KMS-11 (cell line): ENCODE measurements at regions not wholly inside any gene's neighbourhood (a gene's known extent, or its start where the extent isn't known, plus 50 kb on each side); places are given as distances from the start of the nearest gene placed in this dataset.
"Not testable (repeated sequence)": the region's sequence is repeated elsewhere in the genome, so short reads cannot be mapped to it uniquely, and the experiment has no call there.

Experiments
- H2AFZ ChIP-seq: fragments of 200-600 bp; sonication (generic); 2 replicates; pipeline ENCODE4 v1.6.1; 2016; ENCODE audit warnings: antibody characterized with exemption, mixed run types, low read depth
- H3K27ac ChIP-seq: fragments of 200-600 bp; sonication (generic); 2 replicates; pipeline ENCODE4 v1.6.1; 2016; ENCODE audit warnings: mild to moderate bottlenecking, mixed run types
- H3K27me3 ChIP-seq: fragments of 200-600 bp; sonication (generic); 2 replicates; pipeline ENCODE4 v1.6.1; 2017; ENCODE audit warnings: mild to moderate bottlenecking, low read depth, mixed run types, moderate library complexity; ENCODE audit not compliant: insufficient read depth
- H3K36me3 ChIP-seq: fragments of 200-600 bp; sonication (generic); 2 replicates; pipeline ENCODE4 v1.6.1; 2017; ENCODE audit warnings: mild to moderate bottlenecking, mixed run types; ENCODE audit not compliant: insufficient read depth
- H3K4me1 ChIP-seq: fragments of 200-600 bp; sonication (generic); 2 replicates; pipeline ENCODE4 v1.6.1; 2016; ENCODE audit warnings: mild to moderate bottlenecking, low read depth, mixed run types; ENCODE audit not compliant: poor library complexity, severe bottlenecking
- H3K4me2 ChIP-seq: fragments of 200-600 bp; sonication (generic); 2 replicates; pipeline ENCODE4 v1.7.0; 2016; ENCODE audit warnings: mild to moderate bottlenecking, mixed run types
- H3K4me3 ChIP-seq: fragments of 200-600 bp; sonication (generic); IDR thresholded peaks from 2 replicates; pipeline ENCODE4 v1.6.1; 2017; ENCODE audit warnings: low read depth, low read length, mixed read lengths; ENCODE audit not compliant: insufficient read depth
- H3K79me2 ChIP-seq: fragments of 200-600 bp; sonication (generic); 2 replicates; pipeline ENCODE4 v1.6.1; 2016; ENCODE audit warnings: low read depth, mixed run types; ENCODE audit not compliant: insufficient read depth
- H3K9ac ChIP-seq: fragments of 200-600 bp; sonication (generic); 2 replicates; pipeline ENCODE4 v1.6.1; 2016; ENCODE audit warnings: mild to moderate bottlenecking, mixed run types
- H4K20me1 ChIP-seq: fragments of 200-600 bp; sonication (generic); 2 replicates; pipeline ENCODE4 v1.6.1; 2016; ENCODE audit warnings: mild to moderate bottlenecking, mixed run types; ENCODE audit not compliant: insufficient read depth

DNA sequence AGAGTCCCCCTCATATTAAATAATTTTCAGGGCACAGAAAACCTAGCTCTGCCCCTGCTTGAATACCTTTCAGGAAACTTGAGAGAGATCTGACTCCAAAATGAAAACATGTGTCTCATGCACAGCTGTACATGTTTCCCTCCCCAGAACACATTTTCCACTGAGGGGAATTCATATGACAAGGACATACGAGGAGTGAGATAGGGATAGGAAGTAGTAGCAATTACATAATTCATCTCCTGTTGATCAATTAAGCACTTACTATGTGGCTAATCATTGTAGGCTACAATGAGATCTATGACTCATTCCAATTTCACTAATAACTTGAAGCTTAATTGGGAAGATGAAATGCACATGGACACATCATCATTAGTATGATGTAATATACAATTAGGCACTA lies 302.1 kb downstream of the PCDH11X start:
- H3K27me3 ChIP-seq, H3K79me2 ChIP-seq, H3K27ac ChIP-seq, H3K4me2 ChIP-seq, H3K9ac ChIP-seq, H2AFZ ChIP-seq, H3K4me1 ChIP-seq, H3K36me3 ChIP-seq, H4K20me1 ChIP-seq, H3K4me3 ChIP-seq: not testable (repeated sequence)

DNA sequence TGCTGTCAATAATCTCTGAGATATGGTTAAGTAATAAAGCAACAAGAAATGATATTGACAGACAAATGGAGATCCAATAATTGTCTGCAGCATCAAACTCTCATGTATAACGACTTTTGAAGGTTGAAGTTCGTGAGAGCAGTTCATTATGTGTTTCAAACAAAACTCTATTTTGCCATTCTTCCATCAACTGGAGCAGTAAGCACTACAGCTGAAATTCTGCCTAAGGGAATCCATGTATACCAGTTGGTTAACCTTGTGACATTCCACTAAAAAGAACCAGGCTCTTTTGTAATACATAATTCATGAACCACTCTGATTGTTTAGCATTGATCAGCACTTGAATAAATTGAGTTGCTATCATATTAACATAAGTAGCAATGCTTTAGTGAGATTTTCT lies 311.6 kb downstream of the PCDH11X start:
- H3K27ac ChIP-seq, H3K4me3 ChIP-seq, H3K79me2 ChIP-seq, H3K4me2 ChIP-seq, H3K36me3 ChIP-seq, H3K27me3 ChIP-seq, H3K4me1 ChIP-seq, H2AFZ ChIP-seq, H3K9ac ChIP-seq, H4K20me1 ChIP-seq: not testable (repeated sequence)

DNA sequence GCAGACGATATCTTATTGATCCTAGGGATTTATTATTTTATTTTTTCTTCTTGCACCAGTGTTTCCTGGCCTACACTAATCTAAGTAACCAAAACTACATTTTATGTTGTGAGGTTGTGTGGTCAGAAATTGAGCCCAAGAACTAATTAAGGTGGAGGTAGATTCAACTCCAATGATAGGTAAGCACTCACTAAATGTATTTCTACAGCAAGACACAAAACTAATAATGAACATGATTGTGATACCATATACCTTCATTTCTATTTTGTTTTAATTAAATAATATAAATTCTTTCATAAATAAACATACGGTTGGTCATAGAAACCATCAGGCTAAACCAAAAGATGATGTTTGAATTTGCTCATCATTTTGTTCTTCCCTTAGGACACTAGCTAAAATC lies 319.0 kb downstream of the PCDH11X start:
- H3K4me1 ChIP-seq, H3K79me2 ChIP-seq, H2AFZ ChIP-seq, H3K36me3 ChIP-seq, H3K27ac ChIP-seq, H4K20me1 ChIP-seq, H3K4me2 ChIP-seq, H3K9ac ChIP-seq, H3K4me3 ChIP-seq, H3K27me3 ChIP-seq: not testable (repeated sequence)

DNA sequence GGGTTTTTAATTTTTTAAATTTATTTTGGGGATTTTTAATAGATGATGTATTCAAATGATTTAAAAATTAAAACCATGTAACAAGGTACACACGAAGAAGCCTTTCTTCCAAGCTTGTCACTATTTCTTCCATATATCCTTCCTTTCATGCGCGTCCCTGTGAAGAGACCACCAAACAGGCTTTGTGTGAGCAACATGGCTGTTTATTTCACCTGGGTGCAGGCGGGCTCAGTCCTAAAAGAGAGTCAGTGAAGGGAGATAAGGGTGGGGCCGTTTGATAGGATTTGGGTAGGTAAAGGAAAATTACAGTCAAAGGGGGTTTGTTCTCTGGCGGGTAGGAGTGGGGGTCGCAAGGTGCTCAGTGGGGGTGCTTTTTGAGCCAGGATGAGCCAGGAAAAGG lies 320.9 kb downstream of the PCDH11X start:
- H3K9ac ChIP-seq, H3K79me2 ChIP-seq, H3K4me1 ChIP-seq, H3K36me3 ChIP-seq, H3K27me3 ChIP-seq, H3K4me3 ChIP-seq, H2AFZ ChIP-seq, H3K4me2 ChIP-seq, H3K27ac ChIP-seq, H4K20me1 ChIP-seq: not testable (repeated sequence)

DNA sequence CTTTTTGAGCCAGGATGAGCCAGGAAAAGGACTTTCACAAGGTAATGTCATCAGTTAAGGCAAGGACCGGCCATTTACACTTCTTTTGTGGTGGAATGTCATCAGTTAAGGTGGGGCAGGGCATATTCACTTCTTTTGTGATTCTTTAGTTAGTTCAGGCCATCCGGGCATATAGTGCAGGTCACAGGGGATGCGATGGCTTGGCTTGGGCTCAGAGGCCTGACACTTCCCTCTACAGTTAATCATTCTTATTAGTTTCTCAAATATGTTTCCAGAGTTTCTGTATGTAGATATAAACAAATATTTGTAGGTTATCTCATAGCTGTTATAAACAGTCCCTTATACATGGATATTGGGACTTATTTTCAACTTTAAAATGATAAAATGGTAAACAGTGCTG lies 326.5 kb downstream of the PCDH11X start:
- H3K4me3 ChIP-seq: not testable (repeated sequence)

DNA sequence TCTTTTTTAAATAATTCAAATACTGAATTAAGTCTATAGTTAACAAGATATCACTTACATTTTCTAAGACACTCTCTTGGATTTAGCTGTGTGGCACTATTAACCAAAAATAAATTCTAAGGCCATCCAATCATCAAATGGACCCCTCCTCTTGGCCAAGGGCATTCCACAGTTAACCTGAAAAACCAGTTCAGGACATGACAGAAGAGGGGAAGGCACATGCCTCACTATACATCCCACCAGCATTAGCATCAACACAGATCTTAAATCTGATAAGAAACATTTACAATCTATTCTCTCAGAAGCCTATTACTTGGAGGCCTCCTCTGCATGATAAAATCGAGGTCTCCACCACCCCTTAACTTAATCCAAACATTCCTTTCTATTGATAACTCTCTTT lies 327.5 kb downstream of the PCDH11X start:
- not testable (repeated sequence) for H3K27ac ChIP-seq, H3K9ac ChIP-seq, H3K36me3 ChIP-seq, H4K20me1 ChIP-seq, H3K79me2 ChIP-seq, H2AFZ ChIP-seq, H3K4me1 ChIP-seq, H3K27me3 ChIP-seq, H3K4me2 ChIP-seq, H3K4me3 ChIP-seq

More for the DNA sequence above, 326.5 kb downstream of the PCDH11X start:
- not testable (repeated sequence) for H3K9ac ChIP-seq, H3K27me3 ChIP-seq, H4K20me1 ChIP-seq, H2AFZ ChIP-seq, H3K4me1 ChIP-seq, H3K4me2 ChIP-seq, H3K27ac ChIP-seq, H3K79me2 ChIP-seq, H3K36me3 ChIP-seq

DNA sequence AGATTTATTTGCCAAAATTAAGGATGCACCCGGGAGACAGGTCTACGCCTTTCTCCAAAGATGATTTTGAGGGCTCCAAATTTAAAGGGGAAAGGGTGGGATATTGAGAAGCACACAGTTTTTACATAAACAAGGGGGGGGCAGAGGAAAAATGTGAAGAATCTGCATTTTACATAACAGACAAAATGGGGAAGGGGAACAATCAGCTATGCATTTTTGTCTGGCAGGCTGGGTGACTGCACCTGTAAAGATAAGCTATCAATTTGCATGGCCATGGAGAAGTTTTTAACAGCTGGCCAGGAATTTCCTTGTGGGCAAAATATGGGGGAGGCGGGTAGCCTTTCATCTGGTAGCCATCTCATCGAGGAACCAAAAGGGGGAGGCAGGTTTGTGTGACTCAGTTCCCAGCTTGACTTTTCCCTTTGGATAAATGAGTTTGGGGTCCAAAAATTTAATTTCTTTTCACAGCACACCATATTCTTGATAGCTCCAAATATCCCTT lies 331.3 kb downstream of the PCDH11X start:
- H3K4me3 ChIP-seq, H2AFZ ChIP-seq, H4K20me1 ChIP-seq, H3K27ac ChIP-seq, H3K79me2 ChIP-seq, H3K36me3 ChIP-seq, H3K9ac ChIP-seq, H3K27me3 ChIP-seq, H3K4me1 ChIP-seq, H3K4me2 ChIP-seq: not testable (repeated sequence)

DNA sequence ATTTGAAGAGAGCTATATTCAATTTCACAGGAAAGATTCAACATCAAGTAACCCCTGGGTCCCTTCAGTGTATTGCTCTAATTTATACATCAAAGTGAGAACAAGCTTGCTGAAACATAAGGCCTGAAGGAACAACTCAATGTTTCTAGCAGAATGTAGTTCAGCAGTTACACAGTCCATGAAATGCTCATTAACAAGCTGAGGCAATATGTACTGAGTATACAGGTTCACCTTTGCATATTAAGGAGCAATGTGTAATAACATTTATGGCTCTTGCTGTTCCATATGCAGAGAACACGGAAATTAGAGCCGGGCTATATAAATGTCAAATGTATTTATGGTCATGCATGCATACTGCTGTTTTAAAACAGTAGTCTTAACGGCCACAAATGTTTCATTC lies 338.5 kb downstream of the PCDH11X start:
- H3K4me1 ChIP-seq, H3K79me2 ChIP-seq, H3K36me3 ChIP-seq, H2AFZ ChIP-seq, H4K20me1 ChIP-seq, H3K4me3 ChIP-seq, H3K4me2 ChIP-seq, H3K9ac ChIP-seq, H3K27me3 ChIP-seq, H3K27ac ChIP-seq: not testable (repeated sequence)

DNA sequence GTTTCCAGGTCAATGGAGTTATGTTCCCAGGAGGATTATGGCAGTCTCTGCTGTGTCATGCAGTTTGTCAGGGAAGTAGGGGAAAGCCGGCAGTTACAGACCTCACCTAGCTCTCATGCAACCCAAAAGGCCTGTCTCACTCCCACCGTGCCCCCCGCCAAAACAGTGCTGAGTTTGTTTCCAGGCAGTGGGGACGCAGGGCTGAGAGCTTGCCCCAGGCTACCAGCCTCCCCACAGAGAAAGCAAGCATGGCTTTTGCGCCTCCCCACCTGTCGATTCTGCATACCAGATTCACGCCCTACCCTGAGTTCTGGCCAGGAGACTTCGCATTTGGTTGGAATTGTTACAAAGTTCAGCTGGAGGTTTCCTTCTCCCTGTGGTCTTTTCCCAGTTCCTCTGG lies 383.9 kb downstream of the PCDH11X start:
- H3K4me2 ChIP-seq, H3K4me3 ChIP-seq, H3K36me3 ChIP-seq, H3K79me2 ChIP-seq, H3K9ac ChIP-seq, H3K27ac ChIP-seq, H4K20me1 ChIP-seq, H3K27me3 ChIP-seq, H2AFZ ChIP-seq, H3K4me1 ChIP-seq: not testable (repeated sequence)
